ENCODE measurements at regions not wholly inside any gene's neighbourhood (a gene's known extent, or its start where the extent isn't known, plus 50 kb on each side); places are given as distances from the start of the nearest gene placed in this dataset.

GRCh38 chr4:52244103-52244775 is 193.1 kb downstream of the SPATA18 start:
- no peaks in the 10 kb centered on the region for H3K36me3 ChIP-seq
- H3K4me3 ChIP-seq, result no peak overlapping the region
- TF ChIP-seq POLR2A (IDR thresholded peaks at IDR 0.05), result no peak
- TF ChIP-seq POLR2AphosphoS5 (IDR thresholded peaks at IDR 0.05), result no peak
- TF ChIP-seq EP300 (IDR thresholded peaks at IDR 0.05), result no peak
- no peak for TF ChIP-seq CTCF (IDR thresholded peaks at IDR 0.05)
- H3K9me3 ChIP-seq, result no peaks in the 10 kb centered on the region
- no peak for DNase-seq (ENCODE audit: low spot score in 2 of 2)
- no peak overlapping the region for H3K27ac ChIP-seq
- WGBS, result 68% methylated on average over 7 of the region's 7 CpGs
- peaks cover 4% of the 10 kb centered on the region for H3K4me1 ChIP-seq
- H3K27me3 ChIP-seq, result no peaks in the 10 kb centered on the region

- no peak for DNase-seq (ENCODE audit: low spot score in 2 of 2)
- Histone ChIP-seq H3K27ac (no peak overlapping the region), H3K36me3 (no peaks in the 10 kb centered on the region), H3K4me1 (peaks cover 7% of the 10 kb centered on the region), H3K27me3 (no peaks in the 10 kb centered on the region), H3K4me3 (no peak overlapping the region), H3K9me3 (no peaks in the 10 kb centered on the region)
- 34% methylated on average over 3 of the region's 3 CpGs for WGBS
- TF ChIP-seq POLR2AphosphoS5 (IDR thresholded peaks at IDR 0.05) (no peak), CTCF (IDR thresholded peaks at IDR 0.05) (no peak), EP300 (IDR thresholded peaks at IDR 0.05) (no peak), POLR2A (IDR thresholded peaks at IDR 0.05) (no peak)
Measured at GRCh38 chr4:52244848-52245247, 193.7 kb downstream of the SPATA18 start.

GRCh38 chr4:52246827-52247226 is 195.7 kb downstream of the SPATA18 start:
- TF ChIP-seq EP300 (IDR thresholded peaks at IDR 0.05) (no peak), CTCF (IDR thresholded peaks at IDR 0.05) (no peak), POLR2A (IDR thresholded peaks at IDR 0.05) (no peak), POLR2AphosphoS5 (IDR thresholded peaks at IDR 0.05) (no peak)
- DNase-seq (ENCODE audit: low spot score in 2 of 2), result no peak
- Histone ChIP-seq H3K4me3 (no peak overlapping the region), H3K9me3 (no peaks in the 10 kb centered on the region), H3K27ac (no peak overlapping the region), H3K36me3 (no peaks in the 10 kb centered on the region), H3K4me1 (peaks cover 13% of the 10 kb centered on the region), H3K27me3 (no peaks in the 10 kb centered on the region)
- WGBS, result 74% methylated on average over 1 of the region's 1 CpG

- Histone ChIP-seq H3K4me3 (no peak overlapping the region), H3K27me3 (no peaks in the 10 kb centered on the region), H3K4me1 (peaks cover 13% of the 10 kb centered on the region), H3K27ac (no peak overlapping the region), H3K36me3 (no peaks in the 10 kb centered on the region), H3K9me3 (no peaks in the 10 kb centered on the region)
- DNase-seq (ENCODE audit: low spot score in 2 of 2), result no peak
- 71% methylated on average over 1 of the region's 1 CpG for WGBS
- no peak for TF ChIP-seq EP300 (IDR thresholded peaks at IDR 0.05)
- TF ChIP-seq CTCF (IDR thresholded peaks at IDR 0.05), result no peak
- TF ChIP-seq POLR2AphosphoS5 (IDR thresholded peaks at IDR 0.05), result no peak
Measured at GRCh38 chr4:52247941-52248340, 196.8 kb downstream of the SPATA18 start.

GRCh38 chr4:52248820-52249219 is 197.7 kb downstream of the SPATA18 start:
- Histone ChIP-seq H3K9me3 (no peaks in the 10 kb centered on the region), H3K36me3 (no peaks in the 10 kb centered on the region), H3K4me3 (no peak overlapping the region), H3K27ac (no peak overlapping the region), H3K4me1 (peaks cover 13% of the 10 kb centered on the region), H3K27me3 (no peaks in the 10 kb centered on the region)
- DNase-seq (ENCODE audit: low spot score in 2 of 2), result no peak
- TF ChIP-seq POLR2AphosphoS5 (IDR thresholded peaks at IDR 0.05), result no peak
- TF ChIP-seq EP300 (IDR thresholded peaks at IDR 0.05), result no peak
- TF ChIP-seq CTCF (IDR thresholded peaks at IDR 0.05), result no peak
- TF ChIP-seq POLR2A (IDR thresholded peaks at IDR 0.05), result no peak

All from suprapubic skin (tissue), 4 donors.